Neuronal stem cell (in vitro differentiated cells): ENCODE measurements at regions not wholly inside any gene's neighbourhood (a gene's known extent, or its start where the extent isn't known, plus 50 kb on each side); places are given as distances from the start of the nearest gene placed in this dataset.

ENCODE experiments used
- DNase-seq: peaks from one replicate; pipeline ENCODE4 v3.0.0-alpha.2; 2013; ENCODE audit warnings: low spot score
- H2AFZ ChIP-seq: one replicate; pipeline ENCODE4 v1.6.1; 2013; ENCODE audit warnings: mild to moderate bottlenecking, low read length, inconsistent platforms
- H2AK5ac ChIP-seq: 2 replicates; pipeline ENCODE4 v1.6.1; 2013; ENCODE audit warnings: low read depth, mild to moderate bottlenecking, inconsistent platforms, low read length, moderate library complexity, mixed read lengths
- H2BK120ac ChIP-seq: 2 replicates; pipeline ENCODE4 v1.6.1; 2013; ENCODE audit warnings: low read depth, mild to moderate bottlenecking, inconsistent platforms, low read length, moderate library complexity, mixed read lengths
- H2BK12ac ChIP-seq: one replicate; pipeline ENCODE4 v1.6.1; 2013; ENCODE audit warnings: low read length, inconsistent platforms
- H2BK15ac ChIP-seq: 2 replicates; pipeline ENCODE4 v1.6.1; 2013; ENCODE audit warnings: mild to moderate bottlenecking, low read length, inconsistent platforms, mixed read lengths
- H2BK5ac ChIP-seq: one replicate; pipeline ENCODE4 v1.6.1; 2013; ENCODE audit warnings: inconsistent platforms, mild to moderate bottlenecking, low read length, moderate library complexity
- H3K14ac ChIP-seq: one replicate; pipeline ENCODE4 v1.6.1; 2013; ENCODE audit warnings: low read length, inconsistent platforms
- H3K18ac ChIP-seq: 2 replicates; pipeline ENCODE4 v1.6.1; 2013; ENCODE audit warnings: low read length, inconsistent platforms
- H3K23ac ChIP-seq: 2 replicates; pipeline ENCODE4 v1.6.1; 2013; ENCODE audit warnings: low read depth, mild to moderate bottlenecking, mixed read lengths, low read length, inconsistent platforms; ENCODE audit not compliant: poor library complexity
- H3K27ac ChIP-seq: replicated peaks from 3 replicates; pipeline ENCODE4 v1.5.1; 2013; ENCODE audit warnings: low read length, inconsistent platforms
- H3K27me3 ChIP-seq, 3 experiments: 2 replicates each; pipeline ENCODE4 v1.6.1; 2013; ENCODE audit warnings: low read length in 3 of 3, mild to moderate bottlenecking in 2 of 3, inconsistent platforms in 1 of 3, low read depth in 1 of 3, mixed read lengths in 1 of 3, moderate library complexity in 1 of 3; ENCODE audit not compliant: control insufficient read depth in 3 of 3, insufficient read depth in 3 of 3
- H3K36me3 ChIP-seq, 2 donors: replicated peaks in 1 of 2; 2 replicates each; pipeline ENCODE4 v1.6.1; 2013; ENCODE audit warnings: low read length in 2 of 2; ENCODE audit not compliant: control insufficient read depth in 2 of 2, insufficient read depth in 2 of 2
- H3K4ac ChIP-seq: 2 replicates; pipeline ENCODE4 v1.6.1; 2013; ENCODE audit warnings: inconsistent platforms, mild to moderate bottlenecking, low read length, moderate library complexity
- H3K4me1 ChIP-seq, 2 donors: 1 replicate in 1 of 2; 2 replicates in 1 of 2; pipeline ENCODE4 v1.6.1; 2013; ENCODE audit warnings: low read length in 2 of 2, low read depth in 1 of 2; ENCODE audit not compliant: control insufficient read depth in 2 of 2, insufficient read depth in 1 of 2
- H3K4me2 ChIP-seq: one replicate; pipeline ENCODE4 v1.6.1; 2013; ENCODE audit warnings: mild to moderate bottlenecking, low read length, inconsistent platforms; ENCODE audit not compliant: insufficient read depth, poor library complexity, severe bottlenecking
- H3K4me3 ChIP-seq, 2 donors: 2 replicates each; pipeline ENCODE4 v1.5.1; 2013; ENCODE audit warnings: low read length in 2 of 2, mild to moderate bottlenecking in 2 of 2, inconsistent platforms in 1 of 2, moderate library complexity in 1 of 2
- H3K79me1 ChIP-seq: one replicate; pipeline ENCODE4 v1.6.1; 2013; ENCODE audit warnings: low read depth, mild to moderate bottlenecking, inconsistent platforms, low read length, moderate library complexity
- H3K9ac ChIP-seq: one replicate; pipeline ENCODE4 v1.6.1; 2013; ENCODE audit warnings: mild to moderate bottlenecking, low read depth, low read length, inconsistent platforms; ENCODE audit not compliant: poor library complexity
- H3K9me3 ChIP-seq, 2 donors: replicated peaks in 1 of 2; 2 replicates each; pipeline versions ENCODE3 to v1.6.1; 2013; ENCODE audit warnings: low read length in 2 of 2, mild to moderate bottlenecking in 2 of 2, inconsistent platforms in 1 of 2, low read depth in 1 of 2, mixed read lengths in 1 of 2, moderate library complexity in 1 of 2; ENCODE audit not compliant: control insufficient read depth in 2 of 2, insufficient read depth in 1 of 2
- H4K8ac ChIP-seq: one replicate; pipeline ENCODE4 v1.6.1; 2013; ENCODE audit warnings: low read depth, mild to moderate bottlenecking, inconsistent platforms, low read length, moderate library complexity
- H4K91ac ChIP-seq: one replicate; pipeline ENCODE4 v1.6.1; 2013; ENCODE audit warnings: low read length, low read depth, mild to moderate bottlenecking, inconsistent platforms; ENCODE audit not compliant: poor library complexity
- WGBS, 2 donors: extraction: QIAGEN DNeasy Blood & Tissue Kit; methylation state at CpG; one replicate each; pipeline ENCODE4 v1.1.7; 2013; ENCODE audit warnings: missing lambda C conversion rate in 2 of 2, mixed read lengths in 1 of 2; ENCODE audit not compliant: insufficient read length in 2 of 2, insufficient replicate concordance in 1 of 2; ENCODE audit errors: extremely low coverage in 2 of 2; 5-methylcytosine and 5-hydroxymethylcytosine counted together

GRCh38 chr11:130775306-130776060, 140.8 kb downstream of the SNX19 start:
- no peak for DNase-seq
- Histone ChIP-seq H2BK120ac (no peak overlapping the region), H4K8ac (no peak overlapping the region), H3K9ac (no peak overlapping the region), H3K36me3 (no peaks in the 10 kb centered on the region), H3K23ac (no peak overlapping the region), H3K9me3 (peaks cover 2 to 8% of the 10 kb centered on the region in 2 donors), H3K14ac (no peak overlapping the region), H3K79me1 (no peaks in the 10 kb centered on the region), H3K4me2 (no peak overlapping the region), H2AK5ac (no peak overlapping the region), H2BK12ac (no peak overlapping the region), H4K91ac (no peak overlapping the region), H3K4me3 (no peak overlapping the region), H2BK15ac (no peak overlapping the region), H3K4me1 (peaks cover 8 to 24% of the 10 kb centered on the region in 2 donors), H3K18ac (no peak overlapping the region), H3K4ac (no peak overlapping the region), H2AFZ (no peak overlapping the region), H3K27ac (no peak overlapping the region), H2BK5ac (no peak overlapping the region), H3K27me3 (no peaks in the 10 kb centered on the region)
- WGBS, 2 donors, result no CpG with 5 or more reads among the region's 6 CpGs

GRCh38 chr11:130776061-130776419, 140.2 kb downstream of the SNX19 start:
- Histone ChIP-seq H3K4me1 (peaks cover 6 to 24% of the 10 kb centered on the region in 2 donors), H3K27ac (no peak overlapping the region), H3K23ac (no peak overlapping the region), H2BK15ac (no peak overlapping the region), H2BK120ac (no peak overlapping the region), H3K4ac (no peak overlapping the region), H3K14ac (no peak overlapping the region), H3K36me3 (no peaks in the 10 kb centered on the region), H2AK5ac (no peak overlapping the region), H3K9ac (no peak overlapping the region), H4K8ac (no peak overlapping the region), H3K27me3 (no peaks in the 10 kb centered on the region), H3K9me3 (peaks cover 2 to 8% of the 10 kb centered on the region in 2 donors), H4K91ac (no peak overlapping the region), H2BK5ac (no peak overlapping the region), H3K4me2 (no peak overlapping the region), H2AFZ (no peak overlapping the region), H3K4me3 (no peak overlapping the region), H2BK12ac (no peak overlapping the region), H3K18ac (no peak overlapping the region), H3K79me1 (no peaks in the 10 kb centered on the region)
- DNase-seq, result no peak

GRCh38 chr11:130778026-130778425, 138.3 kb downstream of the SNX19 start:
- no peak overlapping the region for H3K4me2 ChIP-seq
- H3K79me1 ChIP-seq, result no peaks in the 10 kb centered on the region
- no peak overlapping the region for H2BK5ac ChIP-seq
- H3K4me1 ChIP-seq, result peaks cover 15 to 16% of the 10 kb centered on the region in 2 donors
- H2AK5ac ChIP-seq, result peak overlapping the region; percentile 39
- no peak overlapping the region for H3K27ac ChIP-seq
- no peak for DNase-seq
- peak overlapping the region; percentile 61 for H3K18ac ChIP-seq
- no peaks in the 10 kb centered on the region for H3K36me3 ChIP-seq
- H2BK15ac ChIP-seq, result no peak overlapping the region
- H4K91ac ChIP-seq, result no peak overlapping the region
- H3K4me3 ChIP-seq, result no peak overlapping the region
- H2AFZ ChIP-seq, result no peak overlapping the region
- H4K8ac ChIP-seq, result no peak overlapping the region
- no peak overlapping the region for H3K4ac ChIP-seq
- no CpG with 5 or more reads among the region's 15 CpGs for WGBS, 2 donors
- no peak overlapping the region for H3K14ac ChIP-seq
- peak overlapping the region; percentile 63 for H2BK12ac ChIP-seq
- H2BK120ac ChIP-seq, result no peak overlapping the region
- H3K23ac ChIP-seq, result peak overlapping the region; percentile 77
- peaks cover 2 to 8% of the 10 kb centered on the region in 2 donors for H3K9me3 ChIP-seq
- no peaks in the 10 kb centered on the region for H3K27me3 ChIP-seq
- no peak overlapping the region for H3K9ac ChIP-seq

- H3K4ac ChIP-seq, result no peak overlapping the region
- peaks cover 15% of the 10 kb centered on the region in 2 donors for H3K4me1 ChIP-seq
- H2BK12ac ChIP-seq, result no peak overlapping the region
- no peak overlapping the region for H3K4me2 ChIP-seq
- H2BK120ac ChIP-seq, result no peak overlapping the region
- H4K91ac ChIP-seq, result no peak overlapping the region
- H3K9ac ChIP-seq, result no peak overlapping the region
- H3K27me3 ChIP-seq, result no peaks in the 10 kb centered on the region
- no peak for DNase-seq
- no peak overlapping the region for H3K4me3 ChIP-seq
- H4K8ac ChIP-seq, result no peak overlapping the region
- H2AFZ ChIP-seq, result no peak overlapping the region
- H2BK5ac ChIP-seq, result no peak overlapping the region
- no peak overlapping the region for H2BK15ac ChIP-seq
- H2AK5ac ChIP-seq, result no peak overlapping the region
- H3K23ac ChIP-seq, result no peak overlapping the region
- no peak overlapping the region for H3K14ac ChIP-seq
- peaks cover 2 to 8% of the 10 kb centered on the region in 2 donors for H3K9me3 ChIP-seq
- H3K18ac ChIP-seq, result no peak overlapping the region
- H3K79me1 ChIP-seq, result no peaks in the 10 kb centered on the region
- H3K36me3 ChIP-seq, result no peaks in the 10 kb centered on the region
- no peak overlapping the region for H3K27ac ChIP-seq
These were observed 137.6 kb downstream of the SNX19 start for GRCh38 chr11:130778705-130779104.
